Small intestine (tissue), 7 donors: ENCODE measurements at regions not wholly inside any gene's neighbourhood (a gene's known extent, or its start where the extent isn't known, plus 50 kb on each side); places are given as distances from the start of the nearest gene placed in this dataset.

Source experiments
- DNase-seq, 2 donors: peaks; one replicate each; pipeline versions ENCODE4 v3.0.0 to v3.0.0-alpha.2; 2013
- FAIRE-seq: peaks from 2 replicates; lab custom pipeline; 2012; peaks lifted over from hg19 to GRCh38; lab: Jason Lieb, UNC
- H3K27ac ChIP-seq, 3 donors: one replicate each; pipeline ENCODE4 v1.5.1; 2013; ENCODE audit warnings: low read length in 2 of 3, mild to moderate bottlenecking in 2 of 3, control low read depth in 1 of 3, inconsistent platforms in 1 of 3, low read depth in 1 of 3, moderate library complexity in 1 of 3
- H3K27me3 ChIP-seq, 3 donors: one replicate each; pipeline ENCODE4 v1.6.1; 2013; ENCODE audit warnings: low read length in 3 of 3, inconsistent platforms in 1 of 3; ENCODE audit not compliant: control insufficient read depth in 3 of 3, insufficient read depth in 3 of 3
- H3K36me3 ChIP-seq, 3 donors: one replicate each; pipeline ENCODE4 v1.6.1; 2013; ENCODE audit warnings: low read length in 3 of 3, inconsistent platforms in 1 of 3, low read depth in 1 of 3, mild to moderate bottlenecking in 1 of 3, moderate library complexity in 1 of 3; ENCODE audit not compliant: control insufficient read depth in 3 of 3, insufficient read depth in 2 of 3
- H3K4me1 ChIP-seq, 3 donors: one replicate each; pipeline ENCODE4 v1.6.1; 2013; ENCODE audit warnings: low read length in 2 of 3, inconsistent platforms in 1 of 3, low read depth in 1 of 3, mild to moderate bottlenecking in 1 of 3, moderate library complexity in 1 of 3; ENCODE audit not compliant: control insufficient read depth in 3 of 3, insufficient read depth in 2 of 3
- H3K4me3 ChIP-seq, 3 donors: one replicate each; pipeline ENCODE4 v1.5.1; 2013; ENCODE audit warnings: low read length in 3 of 3, control low read depth in 1 of 3, inconsistent platforms in 1 of 3, low read depth in 1 of 3, mild to moderate bottlenecking in 1 of 3, moderate library complexity in 1 of 3
- H3K9me3 ChIP-seq, 2 donors: one replicate each; pipeline ENCODE4 v1.6.1; 2013; ENCODE audit warnings: low read depth in 1 of 2, low read length in 1 of 2; ENCODE audit not compliant: control insufficient read depth in 2 of 2, insufficient read depth in 1 of 2
- WGBS, 3 donors: extraction: QIAGEN DNeasy Blood & Tissue Kit; methylation state at CpG; one replicate each; pipeline ENCODE4 v1.1.7; 2013; 5-methylcytosine and 5-hydroxymethylcytosine counted together
- donor health status: healthy with polysubstance abuse.
- donor health status: control.
- donor health status: control.
- donor health status: Bipolar disorder and iron deficiency.
- donor health status: healthy.

GRCh38 chr18:61282926-61283325 lies 50.3 kb upstream of the CDH20 start:
- Histone ChIP-seq H3K27ac (no peak overlapping the region), H3K4me1 (no peaks in the 10 kb centered on the region), H3K36me3 (no peaks in the 10 kb centered on the region), H3K4me3 (no peak overlapping the region), H3K9me3 (peaks cover 0 to 3% of the 10 kb centered on the region in 2 donors), H3K27me3 (no peaks in the 10 kb centered on the region)
- FAIRE-seq (no peak), DNase-seq (no peak)
- WGBS, 3 donors, result 67 to 83% (median 71%) methylated on average over 2 of the region's 2 CpGs
